PC-9 (cell line): ENCODE measurements at regions not wholly inside any gene's neighbourhood (a gene's known extent, or its start where the extent isn't known, plus 50 kb on each side); places are given as distances from the start of the nearest gene placed in this dataset.

Source experiments
- EZH2 ChIP-seq: fragments of 200-600 bp; sonication (generic); IDR thresholded peaks from 2 replicates; pipeline ENCODE4 v1.8.0; 2017; ENCODE audit warnings: antibody characterized with exemption, low read depth
- TF ChIP-seq, protein P1 (sequence below): fragments of 200-600 bp; sonication (generic); conservative IDR thresholded peaks from 2 replicates; pipeline ENCODE4 v1.6.1; 2017; ENCODE audit warnings: mixed run types, antibody characterized with exemption, mild to moderate bottlenecking, moderate library complexity

DNA sequence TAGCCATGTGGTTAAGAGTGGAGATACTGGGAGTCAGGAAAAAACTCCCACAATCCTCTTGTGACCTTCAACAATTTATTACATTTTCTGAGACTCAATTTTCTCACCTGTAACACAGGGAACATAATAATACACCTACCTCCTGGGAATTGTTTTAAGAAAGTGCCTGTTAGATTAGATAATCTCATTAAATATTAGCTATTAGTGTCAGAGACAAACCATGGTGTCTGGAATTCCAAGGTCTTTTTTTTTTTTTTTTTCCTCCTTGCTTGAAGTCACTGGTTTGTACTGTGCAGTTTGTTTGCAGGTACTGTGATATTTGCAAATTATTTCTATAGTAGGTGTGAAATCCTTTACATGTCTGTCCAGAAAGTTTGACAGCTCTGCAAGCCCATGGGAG is 806.1 kb downstream of the DNAJB9 start:
- TF ChIP-seq, protein P1, sequence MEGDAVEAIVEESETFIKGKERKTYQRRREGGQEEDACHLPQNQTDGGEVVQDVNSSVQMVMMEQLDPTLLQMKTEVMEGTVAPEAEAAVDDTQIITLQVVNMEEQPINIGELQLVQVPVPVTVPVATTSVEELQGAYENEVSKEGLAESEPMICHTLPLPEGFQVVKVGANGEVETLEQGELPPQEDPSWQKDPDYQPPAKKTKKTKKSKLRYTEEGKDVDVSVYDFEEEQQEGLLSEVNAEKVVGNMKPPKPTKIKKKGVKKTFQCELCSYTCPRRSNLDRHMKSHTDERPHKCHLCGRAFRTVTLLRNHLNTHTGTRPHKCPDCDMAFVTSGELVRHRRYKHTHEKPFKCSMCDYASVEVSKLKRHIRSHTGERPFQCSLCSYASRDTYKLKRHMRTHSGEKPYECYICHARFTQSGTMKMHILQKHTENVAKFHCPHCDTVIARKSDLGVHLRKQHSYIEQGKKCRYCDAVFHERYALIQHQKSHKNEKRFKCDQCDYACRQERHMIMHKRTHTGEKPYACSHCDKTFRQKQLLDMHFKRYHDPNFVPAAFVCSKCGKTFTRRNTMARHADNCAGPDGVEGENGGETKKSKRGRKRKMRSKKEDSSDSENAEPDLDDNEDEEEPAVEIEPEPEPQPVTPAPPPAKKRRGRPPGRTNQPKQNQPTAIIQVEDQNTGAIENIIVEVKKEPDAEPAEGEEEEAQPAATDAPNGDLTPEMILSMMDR = no peak
- no peak for TF ChIP-seq EZH2
